HepG2 (cell line): ENCODE measurements at regions not wholly inside any gene's neighbourhood (a gene's known extent, or its start where the extent isn't known, plus 50 kb on each side); places are given as distances from the start of the nearest gene placed in this dataset.
A peak's percentile ranks its signal among the peaks of the same experiment; 100 is the strongest.

ENCODE experiments used
- HOXD1 ChIP-seq: sonication (generic); formaldehyde crosslinking; IDR thresholded peaks from 2 replicates; pipeline ENCODE4 v1.5.0; 2020; ENCODE audit warnings: missing genetic modification reagents
- NFAT5 ChIP-seq: sonication (generic); formaldehyde crosslinking; IDR thresholded peaks from 2 replicates; pipeline ENCODE4 v1.4.0; 2020; ENCODE audit warnings: missing genetic modification reagents
- POLR2A ChIP-seq, 2 experiments: IDR thresholded peaks; 2 replicates each; pipeline ENCODE4 v1.6.1; 2011; ENCODE audit warnings: low read depth in 2 of 2, low read length in 2 of 2, mild to moderate bottlenecking in 1 of 2, moderate library complexity in 1 of 2; ENCODE audit not compliant: insufficient read depth in 1 of 2
- THRA ChIP-seq: sonication (generic); formaldehyde crosslinking; IDR thresholded peaks from 2 replicates; pipeline ENCODE4 v1.4.0; 2020; ENCODE audit warnings: missing genetic modification reagents, borderline replicate concordance
- ZHX2 ChIP-seq, 2 experiments: sonication (generic) in 1 of 2; formaldehyde crosslinking in 1 of 2; IDR thresholded peaks; 2 replicates each; pipeline versions ENCODE4 v1.6.1 to v1.9.0; 2014 to 2022; ENCODE audit warnings: antibody characterized with exemption in 1 of 2, borderline replicate concordance in 1 of 2, inconsistent platforms in 1 of 2, low read depth in 1 of 2, missing genetic modification reagents in 1 of 2
- ZNF101 ChIP-seq: sonication (generic); formaldehyde crosslinking; IDR thresholded peaks from 2 replicates; pipeline ENCODE4 v1.4.0; 2020; ENCODE audit warnings: mild to moderate bottlenecking, low read depth, missing genetic modification reagents, borderline replicate concordance
- ZNF256 ChIP-seq: sonication (generic); formaldehyde crosslinking; conservative IDR thresholded peaks from 2 replicates; pipeline ENCODE4 v1.4.0; 2020; ENCODE audit warnings: missing genetic modification reagents
- ZNF3 ChIP-seq: IDR thresholded peaks from 2 replicates; pipeline ENCODE4 v1.7.0; 2017; ENCODE audit warnings: inconsistent platforms
- ZNF614 ChIP-seq: IDR thresholded peaks from 2 replicates; pipeline ENCODE4 v1.6.1; 2018; ENCODE audit warnings: missing biosample characterization, missing genetic modification reagents, inconsistent platforms, borderline replicate concordance
- ZNF780A ChIP-seq: sonication (generic); formaldehyde crosslinking; IDR thresholded peaks from 2 replicates; pipeline ENCODE4 v1.8.0; 2022; ENCODE audit warnings: mild to moderate bottlenecking, missing genetic modification reagents, moderate library complexity
- ZSCAN9 ChIP-seq: IDR thresholded peaks from 2 replicates; pipeline ENCODE4 v1.6.1; 2016; ENCODE audit warnings: borderline replicate concordance
- TF ChIP-seq, protein P1 (sequence below): sonication (generic); formaldehyde crosslinking; conservative IDR thresholded peaks from 2 replicates; pipeline ENCODE4 v1.5.0; 2020; ENCODE audit warnings: missing genetic modification reagents
- TF ChIP-seq, protein P2 (sequence below): sonication (generic); formaldehyde crosslinking; IDR thresholded peaks from 2 replicates; pipeline ENCODE4 v1.4.0; 2020; ENCODE audit warnings: missing genetic modification reagents

- no peak for TF ChIP-seq ZNF780A (CRISPR knock-in tag)
- TF ChIP-seq THRA (CRISPR knock-in tag) = peak; percentile 74; the same call in 1 of the 2 replicates
- no peak for TF ChIP-seq NFAT5
- no peak for TF ChIP-seq ZNF3 (CRISPR knock-in tag)
- TF ChIP-seq POLR2A (IDR thresholded peaks at IDR 0.05; ENCODE audit: insufficient read depth in 1 of 2, low read depth in 2 of 2, low read length in 2 of 2) = no peak
- TF ChIP-seq HOXD1 (CRISPR knock-in tag) = 0 out of 2 replicates have a peak, but pooled peaks have one; percentile 65
- TF ChIP-seq ZNF256 (CRISPR knock-in tag) = no peak
- TF ChIP-seq, protein P1, sequence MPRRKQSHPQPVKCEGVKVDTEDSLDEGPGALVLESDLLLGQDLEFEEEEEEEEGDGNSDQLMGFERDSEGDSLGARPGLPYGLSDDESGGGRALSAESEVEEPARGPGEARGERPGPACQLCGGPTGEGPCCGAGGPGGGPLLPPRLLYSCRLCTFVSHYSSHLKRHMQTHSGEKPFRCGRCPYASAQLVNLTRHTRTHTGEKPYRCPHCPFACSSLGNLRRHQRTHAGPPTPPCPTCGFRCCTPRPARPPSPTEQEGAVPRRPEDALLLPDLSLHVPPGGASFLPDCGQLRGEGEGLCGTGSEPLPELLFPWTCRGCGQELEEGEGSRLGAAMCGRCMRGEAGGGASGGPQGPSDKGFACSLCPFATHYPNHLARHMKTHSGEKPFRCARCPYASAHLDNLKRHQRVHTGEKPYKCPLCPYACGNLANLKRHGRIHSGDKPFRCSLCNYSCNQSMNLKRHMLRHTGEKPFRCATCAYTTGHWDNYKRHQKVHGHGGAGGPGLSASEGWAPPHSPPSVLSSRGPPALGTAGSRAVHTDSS = no peak
- TF ChIP-seq ZNF101 (CRISPR knock-in tag) = no peak
- no peak for TF ChIP-seq ZNF614
- TF ChIP-seq, protein P2, sequence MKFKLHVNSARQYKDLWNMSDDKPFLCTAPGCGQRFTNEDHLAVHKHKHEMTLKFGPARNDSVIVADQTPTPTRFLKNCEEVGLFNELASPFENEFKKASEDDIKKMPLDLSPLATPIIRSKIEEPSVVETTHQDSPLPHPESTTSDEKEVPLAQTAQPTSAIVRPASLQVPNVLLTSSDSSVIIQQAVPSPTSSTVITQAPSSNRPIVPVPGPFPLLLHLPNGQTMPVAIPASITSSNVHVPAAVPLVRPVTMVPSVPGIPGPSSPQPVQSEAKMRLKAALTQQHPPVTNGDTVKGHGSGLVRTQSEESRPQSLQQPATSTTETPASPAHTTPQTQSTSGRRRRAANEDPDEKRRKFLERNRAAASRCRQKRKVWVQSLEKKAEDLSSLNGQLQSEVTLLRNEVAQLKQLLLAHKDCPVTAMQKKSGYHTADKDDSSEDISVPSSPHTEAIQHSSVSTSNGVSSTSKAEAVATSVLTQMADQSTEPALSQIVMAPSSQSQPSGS (CRISPR knock-in tag) = no peak
- no peak for TF ChIP-seq ZHX2 (IDR thresholded peaks at IDR 0.05; ENCODE audit: low read depth)
- peak; percentile 46; the same call in 1 of the 2 replicates for TF ChIP-seq ZHX2 (CRISPR knock-in tag; IDR thresholded peaks at IDR 0.05; ENCODE audit: borderline replicate concordance)
- TF ChIP-seq ZSCAN9 (CRISPR knock-in tag) = no peak
Measured at GRCh38 chr2:167794554-167795255, 452.7 kb downstream of the STK39 start (continued).
